GM23338 (cell line): ENCODE measurements at regions not wholly inside any gene's neighbourhood (a gene's known extent, or its start where the extent isn't known, plus 50 kb on each side); places are given as distances from the start of the nearest gene placed in this dataset.

Experiments used
- ATAC-seq: fragments of 200-7000 bp; cut with Tn5 transposase; 3 replicates; pipeline ENCODE4 v1.9.1; 2020
- DNase-seq: peaks from one replicate; pipeline ENCODE4 v3.0.0-alpha.2; 2015; ENCODE audit warnings: low spot score
- H2AFZ ChIP-seq: fragments of 200-600 bp; sonication (generic); 2 replicates; pipeline ENCODE4 v1.8.0; 2016; ENCODE audit warnings: antibody characterized with exemption, mild to moderate bottlenecking, moderate library complexity
- H3F3A ChIP-seq: fragments of 200-600 bp; sonication (generic); replicated peaks from 2 replicates; pipeline ENCODE4 v1.8.0; 2017; ENCODE audit warnings: antibody characterized with exemption, mixed run types, low read depth
- H3K27ac ChIP-seq: fragments of 200-600 bp; sonication (generic); 2 replicates; pipeline ENCODE4 v1.6.1; 2016; ENCODE audit warnings: low read depth
- H3K27me3 ChIP-seq: fragments of 200-600 bp; sonication (generic); 2 replicates; pipeline ENCODE4 v1.8.0; 2016; ENCODE audit warnings: mild to moderate bottlenecking, mixed run types, moderate library complexity; ENCODE audit not compliant: insufficient read depth
- H3K36me3 ChIP-seq: fragments of 200-600 bp; sonication (generic); 2 replicates; pipeline ENCODE4 v1.8.0; 2016; ENCODE audit warnings: mild to moderate bottlenecking; ENCODE audit not compliant: insufficient read depth
- H3K4me1 ChIP-seq: fragments of 200-600 bp; sonication (generic); 2 replicates; pipeline ENCODE4 v1.8.0; 2016; ENCODE audit warnings: mild to moderate bottlenecking, moderate library complexity; ENCODE audit not compliant: insufficient read depth
- H3K4me2 ChIP-seq: fragments of 200-600 bp; sonication (generic); 2 replicates; pipeline ENCODE4 v1.7.1; 2017; ENCODE audit warnings: mixed run types
- H3K4me3 ChIP-seq: fragments of 200-600 bp; sonication (generic); 2 replicates; pipeline ENCODE4 v1.6.1; 2016; ENCODE audit warnings: mixed run types
- H3K79me2 ChIP-seq: fragments of 200-600 bp; sonication (generic); replicated peaks from 2 replicates; pipeline ENCODE4 v1.8.0; 2017; ENCODE audit warnings: mild to moderate bottlenecking; ENCODE audit not compliant: insufficient read depth
- H3K9me2 ChIP-seq: fragments of 200-600 bp; sonication (generic); 2 replicates; pipeline ENCODE4 v1.8.0; 2017; ENCODE audit not compliant: insufficient read depth
- H4K20me1 ChIP-seq: fragments of 200-600 bp; sonication (generic); replicated peaks from 2 replicates; pipeline ENCODE4 v1.8.0; 2017; ENCODE audit warnings: mild to moderate bottlenecking; ENCODE audit not compliant: insufficient read depth
- H3K27ac Mint-ChIP-seq: 2 replicates; pipeline ENCODE4 v1.8.0; 2020; ENCODE audit warnings: inconsistent platforms, mild to moderate bottlenecking, moderate library complexity, mixed read lengths
- H3K27me3 Mint-ChIP-seq: 3 replicates; pipeline ENCODE4 v1.8.0; 2022; ENCODE audit warnings: low read depth, mild to moderate bottlenecking, moderate library complexity, mixed read lengths, inconsistent platforms; ENCODE audit not compliant: insufficient read depth, poor library complexity
- H3K36me3 Mint-ChIP-seq: 3 replicates; pipeline ENCODE4 v1.8.0; 2021; ENCODE audit warnings: low read depth, mild to moderate bottlenecking, inconsistent platforms, moderate library complexity, mixed read lengths
- H3K4me1 Mint-ChIP-seq: 3 replicates; pipeline ENCODE4 v1.8.0; 2020; ENCODE audit warnings: mild to moderate bottlenecking, inconsistent platforms, mixed read lengths
- H3K4me3 Mint-ChIP-seq: 3 replicates; pipeline ENCODE4 v1.8.0; 2021; ENCODE audit warnings: moderate library complexity, mild to moderate bottlenecking, inconsistent platforms, mixed read lengths
- H3K9me3 Mint-ChIP-seq: 3 replicates; pipeline ENCODE4 v1.8.0; 2020; ENCODE audit warnings: moderate library complexity, mild to moderate bottlenecking, inconsistent platforms, mixed read lengths
- CREB1 ChIP-seq: fragments of 250-450 bp; sonication (Bioruptor Pico); IDR thresholded peaks from 2 replicates; pipeline ENCODE4 v1.5.0; 2020; ENCODE audit warnings: low read depth, mild to moderate bottlenecking, moderate library complexity
- CTCF ChIP-seq, 2 experiments: fragments of 200-600 bp in 1 of 2; sonication (generic) in 1 of 2; conservative IDR thresholded peaks; 2 replicates each; pipeline versions ENCODE4 v1.5.1 to v1.6.1; 2016 to 2017; ENCODE audit warnings: antibody characterized with exemption in 2 of 2, low read depth in 2 of 2, mild to moderate bottlenecking in 2 of 2, moderate library complexity in 1 of 2
- ETS1 ChIP-seq: IDR thresholded peaks from 2 replicates; pipeline ENCODE4 v1.6.1; 2016; ENCODE audit warnings: antibody characterized with exemption
- EZH2phosphoT487 ChIP-seq: fragments of 200-600 bp; sonication (generic); IDR thresholded peaks from one replicate; pipeline ENCODE4 v1.8.1; 2018; ENCODE audit warnings: antibody characterized with exemption; ENCODE audit not compliant: unreplicated experiment
- NANOG ChIP-seq: IDR thresholded peaks from 2 replicates; pipeline ENCODE4 v1.6.1; 2016; ENCODE audit warnings: antibody characterized with exemption, borderline replicate concordance
- POLR2AphosphoS5 ChIP-seq: IDR thresholded peaks from 2 replicates; pipeline ENCODE4 v1.6.1; 2016; ENCODE audit warnings: antibody characterized with exemption, low read depth
- STAT1 ChIP-seq: IDR thresholded peaks from one replicate; pipeline ENCODE4 v1.6.1; 2016; ENCODE audit warnings: antibody characterized with exemption; ENCODE audit not compliant: unreplicated experiment
- ZNF462 ChIP-seq: fragments of 250-450 bp; sonication (Bioruptor Pico); IDR thresholded peaks from 2 replicates; pipeline ENCODE4 v1.5.0; 2020; ENCODE audit warnings: mild to moderate bottlenecking, moderate library complexity

GRCh38 chr15:20357481-20358065 is 184.0 kb downstream of the GOLGA6L6 start:
- DNase-seq, result no peak
- Mint-ChIP-seq H3K27me3 (peaks cover 19% of the 10 kb centered on the region), H3K9me3 (no peaks in the 10 kb centered on the region), H3K36me3 (peaks cover 21% of the 10 kb centered on the region), H3K27ac (no peak overlapping the region), H3K4me3 (no peak overlapping the region), H3K4me1 (no peaks in the 10 kb centered on the region)
- Histone ChIP-seq H3K27ac (no peak overlapping the region), H2AFZ (no peak overlapping the region), H3K36me3 (peaks cover 9% of the 10 kb centered on the region), H3K27me3 (no peaks in the 10 kb centered on the region), H3K4me2 (no peak overlapping the region), H3K9me2 (no peaks in the 10 kb centered on the region), H3K4me3 (no peak overlapping the region), H3K4me1 (no peaks in the 10 kb centered on the region), H3F3A (no peaks in the 10 kb centered on the region), H3K79me2 (no peaks in the 10 kb centered on the region), H4K20me1 (no peaks in the 10 kb centered on the region)
- TF ChIP-seq POLR2AphosphoS5 (no peak), CTCF (conservative IDR thresholded peaks at IDR 0.05; ENCODE audit: low read depth in 2 of 2) (no peak), EZH2phosphoT487 (no peak), STAT1 (no peak), ETS1 (no peak), ZNF462 (CRISPR knock-in tag) (no peak), NANOG (no peak), CREB1 (no peak)
- ATAC-seq, result no peak
